ENCODE measurements at regions not wholly inside any gene's neighbourhood (a gene's known extent, or its start where the extent isn't known, plus 50 kb on each side); places are given as distances from the start of the nearest gene placed in this dataset.
A peak's percentile ranks its signal among the peaks of the same experiment; 100 is the strongest.
"Not testable (repeated sequence)": the region's sequence is repeated elsewhere in the genome, so short reads cannot be mapped to it uniquely, and the experiment has no call there.

DNA sequence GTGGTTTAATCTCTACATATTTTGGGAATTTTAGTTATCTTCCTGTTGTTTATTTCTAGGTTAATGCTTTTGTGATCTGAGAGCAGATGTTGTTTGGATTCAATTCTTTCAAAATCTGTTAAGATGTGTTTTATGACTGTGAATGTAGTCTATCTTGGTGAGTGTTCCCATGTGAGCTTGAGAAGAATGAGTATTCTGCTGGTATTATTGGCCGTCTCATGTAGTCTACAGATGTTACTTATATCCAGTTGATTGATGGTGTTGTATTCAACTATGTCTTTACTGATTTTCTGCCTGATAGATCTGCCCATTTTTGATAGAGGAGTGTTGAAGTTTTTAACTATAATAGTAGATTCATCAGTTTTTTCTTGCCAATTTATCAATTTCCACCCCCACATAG is 141.4 kb upstream of the FOXP2 start:
- TF ChIP-seq CTCF (IDR thresholded peaks at IDR 0.05) (no peak), POLR2A (IDR thresholded peaks at IDR 0.05) (no peak)
- no peak for DNase-seq

DNA sequence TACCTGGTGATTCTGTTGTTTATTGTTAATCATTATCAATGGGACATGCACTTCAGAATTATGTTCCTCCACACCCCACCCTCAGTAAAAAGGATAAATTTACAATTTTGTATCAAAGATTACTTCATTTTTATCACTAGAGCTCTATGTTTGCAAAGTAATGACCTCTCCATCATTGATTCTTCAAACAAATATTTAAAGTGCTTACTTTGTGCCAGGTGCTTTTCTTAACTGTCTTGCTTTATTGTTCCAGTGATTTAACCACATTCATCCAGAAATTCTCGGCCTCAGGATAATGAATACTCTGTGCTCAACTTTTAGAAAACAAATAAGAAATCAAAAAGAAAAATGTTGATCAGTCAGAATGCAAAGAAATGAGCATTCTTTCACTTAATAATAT is 144.9 kb upstream of the FOXP2 start:
- Histone ChIP-seq H3K27me3 (no peaks in the 10 kb centered on the region), H3K36me3 (no peaks in the 10 kb centered on the region), H3K4me3 (no peak overlapping the region), H3K9me3 (no peaks in the 10 kb centered on the region), H3K27ac (no peak overlapping the region), H3K4me1 (no peaks in the 10 kb centered on the region)
- TF ChIP-seq POLR2A (IDR thresholded peaks at IDR 0.05): no peak
- no peak for DNase-seq

More for the DNA sequence above, 141.4 kb upstream of the FOXP2 start:
- Histone ChIP-seq H3K4me3 (no peak overlapping the region), H3K27ac (no peak overlapping the region), H3K9me3 (no peaks in the 10 kb centered on the region), H3K27me3 (no peaks in the 10 kb centered on the region), H3K36me3 (no peaks in the 10 kb centered on the region), H3K4me1 (no peaks in the 10 kb centered on the region)

DNA sequence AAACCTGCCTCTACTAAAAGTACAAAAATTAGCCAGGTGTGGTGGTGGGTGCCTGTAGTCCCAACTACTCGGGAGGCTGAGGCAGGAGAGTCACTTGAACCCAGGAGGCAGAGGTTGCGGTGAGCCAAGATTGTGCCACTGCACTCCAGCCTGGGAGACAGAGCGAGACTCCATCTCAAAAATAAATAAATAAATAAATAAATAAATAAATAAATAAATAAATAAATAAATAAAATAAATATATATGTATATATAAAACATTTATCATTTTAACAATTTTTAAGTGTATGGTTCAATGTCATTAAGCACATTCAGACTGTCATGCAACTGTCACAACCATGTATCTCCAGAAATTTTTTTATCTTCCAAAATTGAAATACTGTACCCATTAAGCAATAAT is 147.1 kb upstream of the FOXP2 start:
- DNase-seq, H3K9me3 ChIP-seq, H3K27ac ChIP-seq, H3K4me1 ChIP-seq, H3K4me3 ChIP-seq, H3K36me3 ChIP-seq, H3K27me3 ChIP-seq: not testable (repeated sequence)

DNA sequence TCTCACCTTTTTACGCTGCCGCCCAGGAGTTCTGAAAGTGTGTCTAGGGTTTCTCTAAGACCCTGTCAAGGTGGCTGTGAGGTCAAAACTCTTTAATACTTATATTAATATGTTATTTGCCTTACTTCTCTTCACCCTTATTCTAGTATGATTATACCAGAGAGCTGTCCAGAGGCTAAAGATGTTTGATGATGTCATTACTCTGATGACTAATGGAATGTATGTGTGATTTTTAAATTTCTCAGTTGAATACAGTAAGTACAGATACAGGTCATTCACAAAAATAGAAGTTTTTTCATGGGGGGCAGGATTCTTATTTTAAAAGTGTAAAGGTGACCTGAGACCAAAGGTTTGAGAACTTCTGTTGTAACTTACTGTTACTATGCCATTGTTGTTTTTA is 150.6 kb upstream of the FOXP2 start:
- H3K27me3 ChIP-seq: no peaks in the 10 kb centered on the region
- no peak for DNase-seq
- H3K4me1 ChIP-seq: no peaks in the 10 kb centered on the region
- H3K4me3 ChIP-seq: no peak overlapping the region
- no peak for TF ChIP-seq POLR2A (IDR thresholded peaks at IDR 0.05)
- no peak for TF ChIP-seq CTCF (IDR thresholded peaks at IDR 0.05)
- H3K27ac ChIP-seq: no peak overlapping the region
- no peaks in the 10 kb centered on the region for H3K9me3 ChIP-seq
- H3K36me3 ChIP-seq: no peaks in the 10 kb centered on the region

DNA sequence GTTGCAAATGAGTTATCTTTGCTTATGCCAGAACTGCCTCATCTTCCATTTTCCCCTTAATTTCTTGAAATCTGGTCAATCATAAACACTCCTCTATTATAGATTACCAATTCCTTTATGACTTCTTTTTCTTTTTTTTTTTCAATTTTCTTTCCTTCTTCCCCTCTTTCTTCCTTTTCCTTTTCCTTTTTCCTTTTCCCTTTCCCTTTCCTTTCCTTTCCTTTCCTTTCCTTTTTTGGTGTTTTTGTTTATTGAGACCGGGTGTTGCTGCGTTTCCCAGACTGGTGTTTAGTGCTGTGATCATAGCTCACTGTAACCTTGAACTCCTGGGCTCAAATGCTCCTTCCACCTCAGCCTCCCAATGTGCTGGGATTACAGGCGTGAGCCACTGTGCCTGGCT is 151.4 kb upstream of the FOXP2 start:
- DNase-seq: no peak
- TF ChIP-seq POLR2A (IDR thresholded peaks at IDR 0.05): no peak
- no peak for TF ChIP-seq CTCF (IDR thresholded peaks at IDR 0.05)
- H3K36me3 ChIP-seq: no peaks in the 10 kb centered on the region
- no peaks in the 10 kb centered on the region for H3K27me3 ChIP-seq
- no peaks in the 10 kb centered on the region for H3K9me3 ChIP-seq
- no peaks in the 10 kb centered on the region for H3K4me1 ChIP-seq
- no peak overlapping the region for H3K4me3 ChIP-seq
- H3K27ac ChIP-seq: no peak overlapping the region

GRCh38 chr7:114255404-114255841 is 159.2 kb upstream of the FOXP2 start:
- H3K4me1 ChIP-seq: no peaks in the 10 kb centered on the region
- H3K27ac ChIP-seq: peak overlapping the region in 3 of 4 donors; percentile 42 to 87 (median 80)
- TF ChIP-seq CTCF (IDR thresholded peaks at IDR 0.05) (no peak), POLR2A (IDR thresholded peaks at IDR 0.05) (no peak)
- no peaks in the 10 kb centered on the region for H3K9me3 ChIP-seq
- H3K4me3 ChIP-seq: peak overlapping the region in 2 of 4 donors; percentile 36 to 47
- no peaks in the 10 kb centered on the region for H3K27me3 ChIP-seq
- H3K36me3 ChIP-seq: no peaks in the 10 kb centered on the region
- DNase-seq: peak in 2 of 3 donors; percentile 79 to 80

DNA sequence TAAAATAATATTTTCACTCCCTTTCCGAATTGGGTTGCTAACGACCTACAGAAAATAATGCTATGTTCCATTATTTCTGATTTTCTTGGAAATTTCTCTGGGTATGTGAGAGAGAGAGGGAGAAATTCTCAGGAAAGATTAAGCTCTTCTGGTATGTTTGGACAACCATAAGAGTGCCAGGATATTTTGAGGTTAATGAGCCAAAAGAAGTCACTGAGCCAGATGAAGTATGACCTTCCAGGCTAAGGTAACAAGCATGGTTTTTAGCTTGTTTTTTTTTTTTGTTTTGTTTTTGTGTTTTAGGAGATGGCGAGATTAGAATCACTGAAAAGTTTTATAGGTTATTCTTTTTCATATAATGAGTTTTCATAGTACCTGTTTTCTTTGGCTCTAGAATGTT is 171.0 kb upstream of the FOXP2 start:
- Histone ChIP-seq H3K27ac (no peak overlapping the region), H3K9me3 (no peaks in the 10 kb centered on the region), H3K36me3 (no peaks in the 10 kb centered on the region), H3K4me3 (no peak overlapping the region), H3K4me1 (peaks cover 0 to 14% (median 0%) of the 10 kb centered on the region in 4 donors), H3K27me3 (no peaks in the 10 kb centered on the region)
- TF ChIP-seq POLR2A (IDR thresholded peaks at IDR 0.05): no peak
- TF ChIP-seq CTCF (IDR thresholded peaks at IDR 0.05): no peak
- DNase-seq: no peak
